Ovary (tissue), 3 donors: ENCODE measurements at regions not wholly inside any gene's neighbourhood (a gene's known extent, or its start where the extent isn't known, plus 50 kb on each side); places are given as distances from the start of the nearest gene placed in this dataset.
A peak's percentile ranks its signal among the peaks of the same experiment; 100 is the strongest.

Experiments
- POLR2A ChIP-seq: fragments of 450-650 bp; IDR thresholded peaks from one replicate; pipeline ENCODE4 v1.6.1; 2017; ENCODE audit warnings: antibody characterized with exemption, mild to moderate bottlenecking, moderate library complexity
- TF ChIP-seq, protein P1 (sequence below), 3 donors: fragments of 450-650 bp in 2 of 3; fragments of 200-600 bp in 1 of 3; IDR thresholded peaks; one replicate each; pipeline versions ENCODE4 v1.5.1 to v1.8.0; 2016 to 2022; ENCODE audit warnings: antibody characterized with exemption in 3 of 3, mild to moderate bottlenecking in 1 of 3
- donor health status: DM: no; HTN: no; CAD: no.

DNA sequence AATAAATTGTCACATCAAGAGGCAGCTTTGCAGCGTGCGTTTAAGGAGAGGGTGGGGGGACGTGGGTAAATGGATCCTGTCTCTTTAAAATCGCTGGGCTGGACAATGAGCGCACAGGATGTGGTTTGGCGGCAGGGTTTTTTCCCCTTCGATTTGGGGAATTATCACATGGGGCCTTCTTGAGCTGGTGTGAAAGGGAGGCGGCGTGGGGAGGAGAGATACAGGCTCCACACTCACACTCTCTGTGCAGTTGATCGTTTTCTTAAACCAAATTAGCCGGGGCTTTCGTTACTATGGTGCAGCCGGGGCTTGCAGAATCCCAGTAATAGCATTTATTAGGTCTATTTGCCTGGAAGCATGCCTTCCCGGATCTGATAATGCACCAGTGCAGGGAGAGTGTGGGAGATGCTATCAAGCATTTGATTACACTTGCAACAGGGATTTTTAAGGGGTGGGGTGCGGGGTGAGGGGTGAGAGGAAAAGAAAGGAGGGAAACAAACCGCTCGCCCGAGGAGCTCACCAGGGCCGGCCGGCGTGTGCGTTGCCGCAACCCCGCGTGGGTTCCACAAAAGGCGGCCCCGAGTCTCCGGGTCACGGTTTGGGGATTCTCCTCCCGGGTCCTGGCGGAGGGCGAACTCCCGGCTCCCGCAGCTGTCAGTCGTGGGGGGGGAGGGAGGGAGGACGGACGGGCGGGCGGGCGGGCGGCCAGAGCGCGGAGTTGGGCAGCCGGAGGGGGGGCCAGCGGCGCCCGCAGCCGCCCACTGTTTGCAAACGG lies 58.8 kb upstream of the GSE1 start:
- TF ChIP-seq, protein P1, sequence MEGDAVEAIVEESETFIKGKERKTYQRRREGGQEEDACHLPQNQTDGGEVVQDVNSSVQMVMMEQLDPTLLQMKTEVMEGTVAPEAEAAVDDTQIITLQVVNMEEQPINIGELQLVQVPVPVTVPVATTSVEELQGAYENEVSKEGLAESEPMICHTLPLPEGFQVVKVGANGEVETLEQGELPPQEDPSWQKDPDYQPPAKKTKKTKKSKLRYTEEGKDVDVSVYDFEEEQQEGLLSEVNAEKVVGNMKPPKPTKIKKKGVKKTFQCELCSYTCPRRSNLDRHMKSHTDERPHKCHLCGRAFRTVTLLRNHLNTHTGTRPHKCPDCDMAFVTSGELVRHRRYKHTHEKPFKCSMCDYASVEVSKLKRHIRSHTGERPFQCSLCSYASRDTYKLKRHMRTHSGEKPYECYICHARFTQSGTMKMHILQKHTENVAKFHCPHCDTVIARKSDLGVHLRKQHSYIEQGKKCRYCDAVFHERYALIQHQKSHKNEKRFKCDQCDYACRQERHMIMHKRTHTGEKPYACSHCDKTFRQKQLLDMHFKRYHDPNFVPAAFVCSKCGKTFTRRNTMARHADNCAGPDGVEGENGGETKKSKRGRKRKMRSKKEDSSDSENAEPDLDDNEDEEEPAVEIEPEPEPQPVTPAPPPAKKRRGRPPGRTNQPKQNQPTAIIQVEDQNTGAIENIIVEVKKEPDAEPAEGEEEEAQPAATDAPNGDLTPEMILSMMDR (IDR thresholded peaks at IDR 0.05): no peak
- TF ChIP-seq POLR2A: peak; percentile 7
